ENCODE measurements at regions not wholly inside any gene's neighbourhood (a gene's known extent, or its start where the extent isn't known, plus 50 kb on each side); places are given as distances from the start of the nearest gene placed in this dataset.
A peak's percentile ranks its signal among the peaks of the same experiment; 100 is the strongest.

GRCh38 chr11:92138296-92138695 lies 86.3 kb upstream of the FAT3 start:
- H3K4me3 ChIP-seq (ENCODE audit: low read length): no peak overlapping the region
- DNase-seq (ENCODE audit: low read depth): no peak
- TF ChIP-seq CTCF (IDR thresholded peaks at IDR 0.05; ENCODE audit: insufficient read depth, low read depth, low read length, missing control alignments): no peak

DNA sequence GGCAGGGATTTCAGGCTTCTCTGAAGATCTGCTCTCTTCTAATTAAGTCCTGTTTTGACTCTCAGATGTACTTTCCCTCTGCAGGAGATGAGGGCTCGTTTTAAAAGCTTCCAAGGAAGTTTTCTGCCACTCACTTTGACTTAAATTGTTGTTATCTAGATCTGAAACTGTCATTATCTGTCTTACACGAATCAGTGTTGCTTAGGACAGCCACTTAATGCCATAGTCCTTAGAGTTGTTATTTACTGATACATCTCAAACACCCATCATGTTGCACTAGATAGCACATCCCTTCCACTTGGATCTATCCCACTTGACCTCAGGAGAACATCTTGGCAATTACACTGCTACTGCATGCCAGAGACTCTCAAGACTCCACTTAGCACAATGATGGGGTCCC lies 86.9 kb upstream of the FAT3 start:
- no peak for TF ChIP-seq CTCF (IDR thresholded peaks at IDR 0.05; ENCODE audit: insufficient read depth, low read depth, low read length, missing control alignments)
- DNase-seq (ENCODE audit: low read depth): no peak
- no peak overlapping the region for H3K4me3 ChIP-seq (ENCODE audit: low read length)

DNA sequence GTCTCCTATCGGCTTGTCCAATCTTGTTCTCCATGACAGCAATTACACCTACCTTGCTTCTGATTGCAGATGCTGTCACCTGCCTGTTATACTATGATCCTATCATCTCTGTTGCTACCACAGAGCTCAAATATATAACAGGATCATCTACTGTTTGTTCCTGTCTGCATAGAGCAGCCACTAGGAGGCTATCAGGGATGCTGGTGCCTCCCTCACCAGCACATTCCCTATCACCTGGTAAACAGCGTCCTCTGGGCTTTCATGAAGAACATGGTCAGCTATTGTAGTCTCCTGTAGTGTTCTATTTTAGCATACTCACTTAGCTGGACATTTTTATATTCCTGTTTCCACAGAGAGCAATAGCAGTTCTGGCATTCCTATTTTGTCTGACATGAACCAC lies 87.8 kb upstream of the FAT3 start:
- peak; percentile 23 for TF ChIP-seq CTCF (IDR thresholded peaks at IDR 0.05; ENCODE audit: insufficient read depth, low read depth, low read length, missing control alignments)
- no peak overlapping the region for H3K4me3 ChIP-seq (ENCODE audit: low read length)
- DNase-seq (ENCODE audit: low read depth): no peak

DNA sequence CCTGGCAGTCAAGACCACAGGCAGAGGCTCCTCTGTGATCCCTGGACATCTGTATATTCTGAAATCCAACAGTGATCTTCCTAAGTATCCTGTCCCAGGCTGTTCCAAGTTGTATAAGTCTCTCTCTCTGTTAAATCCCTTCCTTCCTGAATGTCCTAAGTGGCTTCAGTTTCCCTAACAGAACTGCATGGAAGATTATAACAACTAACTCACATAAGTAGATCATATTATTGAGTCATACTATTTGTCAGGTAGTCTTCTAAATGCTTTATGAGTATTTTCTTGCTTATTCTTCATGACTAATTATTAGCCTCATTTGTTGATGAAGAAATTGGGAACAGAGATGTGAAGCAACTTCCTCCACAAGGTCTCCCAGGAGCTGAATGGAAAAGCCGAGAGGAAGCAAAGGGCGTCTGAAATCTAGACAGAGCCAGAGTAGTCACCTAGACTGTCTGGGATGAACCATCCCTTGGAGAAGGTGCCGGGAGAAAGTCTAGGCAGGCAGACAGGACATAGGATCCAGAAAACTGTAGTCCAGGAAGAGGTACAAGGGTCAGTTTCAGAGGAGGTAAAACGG lies 93.2 kb upstream of the FAT3 start:
- TF ChIP-seq CTCF (IDR thresholded peaks at IDR 0.05; ENCODE audit: insufficient read depth, low read depth, low read length, missing control alignments): no peak
- H3K4me3 ChIP-seq (ENCODE audit: low read length): no peak overlapping the region
- DNase-seq (ENCODE audit: low read depth): peak; percentile 92

- peak; percentile 74 for DNase-seq (ENCODE audit: low read depth)
- no peak overlapping the region for H3K4me3 ChIP-seq (ENCODE audit: low read length)
- no peak for TF ChIP-seq CTCF (IDR thresholded peaks at IDR 0.05; ENCODE audit: insufficient read depth, low read depth, low read length, missing control alignments)
Measured at GRCh38 chr11:92130421-92130831, 94.2 kb upstream of the FAT3 start.

DNA sequence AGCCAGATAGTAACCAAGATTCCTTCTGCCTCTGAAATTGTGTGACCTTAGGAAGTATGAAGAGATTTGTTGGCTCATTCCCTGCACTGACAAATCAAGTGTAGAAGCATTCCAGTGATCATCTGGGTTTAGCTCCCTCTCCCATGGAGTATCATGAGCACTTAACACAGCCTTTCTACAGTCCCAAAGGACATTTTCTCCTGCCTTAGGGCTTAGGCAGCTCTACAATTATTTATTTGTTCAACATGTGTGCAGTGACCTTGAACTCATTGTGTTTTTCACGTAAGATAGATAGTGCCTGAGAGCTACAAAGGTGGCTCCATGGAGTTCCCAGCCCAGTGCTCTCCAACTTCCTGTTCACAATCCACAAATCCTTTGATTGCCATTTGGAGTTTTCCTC lies 94.8 kb upstream of the FAT3 start:
- no peak for DNase-seq (ENCODE audit: low read depth)
- no peak for TF ChIP-seq CTCF (IDR thresholded peaks at IDR 0.05; ENCODE audit: insufficient read depth, low read depth, low read length, missing control alignments)
- H3K4me3 ChIP-seq (ENCODE audit: low read length): no peak overlapping the region

- no peak overlapping the region for H3K4me3 ChIP-seq (ENCODE audit: low read length)
- DNase-seq (ENCODE audit: low read depth): no peak
- TF ChIP-seq CTCF (IDR thresholded peaks at IDR 0.05; ENCODE audit: insufficient read depth, low read depth, low read length, missing control alignments): no peak
Measured at GRCh38 chr11:92128026-92128425, 96.6 kb upstream of the FAT3 start.

All from epithelial cell of esophagus (primary cell).